Endothelial cell of umbilical vein (primary cell): ENCODE measurements at regions not wholly inside any gene's neighbourhood (a gene's known extent, or its start where the extent isn't known, plus 50 kb on each side); places are given as distances from the start of the nearest gene placed in this dataset.

Experiments used
- BruUV-seq: library from RNA; stranded (reverse); fragments of 400-500 nt; replicated peaks from 2 replicates; lab custom pipeline; 2021; lab: Mats Ljungman, UMichigan
- CTCF ChIA-PET: fragments of 300-600, 350-600 bp; sonication (Branson Sonifier 250); formaldehyde crosslinking; loops from one replicate; lab custom pipeline; 2021; ENCODE audit warnings: antibody characterized with exemption, inconsistent platforms; lab: Charles Lee
- POLR2A ChIA-PET: fragments of 300-600, 350-600 bp; sonication (Branson Sonifier 250); formaldehyde crosslinking; loops from one replicate; lab custom pipeline; 2021; ENCODE audit warnings: antibody characterized with exemption, inconsistent platforms; lab: Charles Lee
- DNase-seq: peaks from one replicate; pipeline ENCODE4 v3.0.0-alpha.2; 2011; ENCODE audit warnings: low read depth, low spot score
- FAIRE-seq: peaks from 2 replicates; lab custom pipeline; 2011; peaks lifted over from hg19 to GRCh38; lab: Jason Lieb, UNC
- H2AFZ ChIP-seq: 2 replicates; pipeline ENCODE4 v1.6.0; 2012; ENCODE audit warnings: low read depth, low read length, control low read depth, inconsistent platforms
- H3K27ac ChIP-seq: 2 replicates; pipeline ENCODE4 v1.5.1; 2011; ENCODE audit warnings: low read depth, mild to moderate bottlenecking, control low read depth, low read length, moderate library complexity; ENCODE audit not compliant: insufficient read depth
- H3K27me3 ChIP-seq, 2 experiments: 2 replicates each; pipeline versions ENCODE4 v1.6.0 to v1.6.1; 2011; ENCODE audit warnings: low read length in 2 of 2, mixed read lengths in 1 of 2; ENCODE audit not compliant: control insufficient read depth in 2 of 2, insufficient read depth in 2 of 2
- H3K36me3 ChIP-seq, 2 experiments: 2 replicates in 1 of 2; 3 replicates in 1 of 2; pipeline ENCODE4 v1.5.1; 2011; ENCODE audit warnings: low read length in 2 of 2, mild to moderate bottlenecking in 1 of 2, moderate library complexity in 1 of 2; ENCODE audit not compliant: control insufficient read depth in 2 of 2, insufficient read depth in 2 of 2; ENCODE audit errors: extremely low read depth in 1 of 2
- H3K4me1 ChIP-seq: 3 replicates; pipeline ENCODE4 v1.5.1; 2011; ENCODE audit warnings: mild to moderate bottlenecking, low read length; ENCODE audit not compliant: control insufficient read depth, insufficient read depth; ENCODE audit errors: extremely low read depth
- H3K4me2 ChIP-seq: 2 replicates; pipeline ENCODE4 v1.6.1; 2011; ENCODE audit warnings: low read length, control low read depth, mixed read lengths; ENCODE audit not compliant: insufficient read depth
- H3K4me3 ChIP-seq, 3 experiments: fragments of 200-600 bp in 1 of 3; sonication (generic), shearing (Covaris generic) in 1 of 3; replicated peaks in 1 of 3; 2 replicates each; pipeline ENCODE4 v1.5.1; 2011 to 2016; ENCODE audit warnings: control low read depth in 3 of 3, low read length in 3 of 3, mild to moderate bottlenecking in 2 of 3, inconsistent platforms in 1 of 3, low read depth in 1 of 3, moderate library complexity in 1 of 3; ENCODE audit not compliant: insufficient read depth in 1 of 3
- H3K79me2 ChIP-seq: 2 replicates; pipeline ENCODE4 v1.6.0; 2012; ENCODE audit warnings: low read length, inconsistent platforms; ENCODE audit not compliant: control insufficient read depth, insufficient read depth
- H3K9ac ChIP-seq: replicated peaks from 2 replicates; pipeline ENCODE3; 2011; ENCODE audit warnings: low read length, control low read depth; ENCODE audit not compliant: insufficient read depth; ENCODE audit errors: extremely low read depth
- H3K9me1 ChIP-seq: replicated peaks from 3 replicates; pipeline ENCODE4 v1.6.0; 2011; ENCODE audit warnings: mild to moderate bottlenecking, low read length; ENCODE audit not compliant: control insufficient read depth, insufficient read depth; ENCODE audit errors: extremely low read depth
- H3K9me3 ChIP-seq: replicated peaks from 2 replicates; pipeline ENCODE4 v1.5.1; 2012; ENCODE audit warnings: low read length, inconsistent platforms; ENCODE audit not compliant: control insufficient read depth, insufficient read depth
- H4K20me1 ChIP-seq: replicated peaks from 2 replicates; pipeline ENCODE3; 2011; ENCODE audit warnings: mild to moderate bottlenecking, low read length; ENCODE audit not compliant: control insufficient read depth, insufficient read depth; ENCODE audit errors: extremely low read depth
- EZH2 ChIP-seq: IDR thresholded peaks from 2 replicates; pipeline ENCODE4 v1.6.1; 2012; ENCODE audit warnings: borderline replicate concordance, low read depth, mild to moderate bottlenecking, moderate library complexity, low read length, inconsistent platforms; ENCODE audit not compliant: severe bottlenecking
- GATA2 ChIP-seq: IDR thresholded peaks from 2 replicates; pipeline ENCODE4 v1.7.0; 2011; ENCODE audit warnings: low read depth, mild to moderate bottlenecking, moderate library complexity, mixed read lengths, low read length; ENCODE audit not compliant: insufficient read length, insufficient read depth
- JUN ChIP-seq: IDR thresholded peaks from 2 replicates; pipeline ENCODE4 v1.6.1; 2011; ENCODE audit warnings: borderline replicate concordance, low read depth; ENCODE audit not compliant: insufficient read length, insufficient read depth
- POLR2AphosphoS5 ChIP-seq: IDR thresholded peaks from 2 replicates; pipeline ENCODE4 v1.6.1; 2012; ENCODE audit warnings: low read depth, mild to moderate bottlenecking, control low read depth, low read length, moderate library complexity; ENCODE audit not compliant: insufficient read depth
- dilution Hi-C: fragments of 300-500 bp; cut with MboI; formaldehyde crosslinking; loops from one replicate; pipeline ENCODE4 v1.15.0; 2019; ENCODE audit warnings: low sequenced_read_pairs; ENCODE audit not compliant: extremely low pct_ligation_motif_present
- intact Hi-C: fragments of 100-400 bp; cut with micrococcal nuclease; formaldehyde crosslinking; loops from one replicate; pipeline ENCODE4 v1.10.0; 2022
- TF ChIP-seq, protein P1 (sequence below): IDR thresholded peaks from 2 replicates; pipeline ENCODE4 v1.6.1; 2011; ENCODE audit not compliant: insufficient read depth, insufficient read length
- TF ChIP-seq, protein P2 (sequence below), 2 donors: IDR thresholded peaks; 1 replicate in 1 of 2; 2 replicates in 1 of 2; pipeline ENCODE4 v1.5.1; 2011; ENCODE audit warnings: low read length in 2 of 2, mild to moderate bottlenecking in 2 of 2, moderate library complexity in 2 of 2, control low read depth in 1 of 2, inconsistent platforms in 1 of 2, low read depth in 1 of 2; ENCODE audit not compliant: insufficient read depth in 1 of 2; ENCODE audit errors: extremely low read depth in 1 of 2

DNA sequence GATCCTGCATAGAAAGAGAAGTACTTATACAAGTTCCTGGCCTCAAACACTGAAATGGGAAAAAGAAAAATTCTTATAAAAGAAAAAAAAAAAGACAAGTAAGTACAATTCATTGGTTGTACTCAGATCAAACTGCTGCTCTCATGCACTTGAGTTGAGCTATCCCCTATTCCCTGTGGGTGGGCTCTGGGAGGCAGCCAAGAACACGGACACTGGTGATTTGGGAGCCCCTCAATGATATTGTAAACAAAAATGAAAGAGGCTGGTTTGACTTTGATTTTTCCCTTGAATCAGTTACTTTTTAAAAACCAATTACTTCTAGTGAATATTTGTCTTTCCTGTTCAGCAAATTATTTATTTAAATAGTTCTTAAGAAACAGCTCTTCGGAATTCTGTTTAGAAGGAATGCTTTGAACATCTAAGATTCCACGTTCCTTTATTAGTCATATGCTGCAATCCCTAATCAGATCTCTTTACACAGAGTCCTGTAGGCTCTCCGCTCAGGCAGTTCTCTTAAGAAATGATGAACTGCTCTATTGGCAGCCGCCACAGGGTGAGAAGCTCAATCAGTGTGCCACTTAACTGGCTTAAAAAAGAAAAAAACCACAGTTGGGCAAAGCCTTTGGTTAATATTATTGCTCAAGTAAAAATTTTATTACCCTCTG, 225.1 kb downstream of the TMEM182 start:
- H3K9me3 ChIP-seq, result peaks cover 3% of the 10 kb centered on the region
- H3K4me1 ChIP-seq, result no peaks in the 10 kb centered on the region
- no TSS peak for BruUV-seq
- H3K36me3 ChIP-seq, result no peaks in the 10 kb centered on the region
- no peak overlapping the region for H2AFZ ChIP-seq
- dilution Hi-C loops, result no loop called here
- H3K79me2 ChIP-seq, result no peaks in the 10 kb centered on the region
- no peak for FAIRE-seq
- H3K27ac ChIP-seq, result no peak overlapping the region
- CTCF ChIA-PET, result no interaction called here
- no peak overlapping the region for H3K4me3 ChIP-seq
- POLR2A ChIA-PET, result no interaction called here
- H3K4me2 ChIP-seq, result no peak overlapping the region
- no peaks in the 10 kb centered on the region for H3K27me3 ChIP-seq
- no peak overlapping the region for H3K9ac ChIP-seq
- no peaks in the 10 kb centered on the region for H3K9me1 ChIP-seq
- H4K20me1 ChIP-seq, result no peaks in the 10 kb centered on the region
- TF ChIP-seq, protein P1, sequence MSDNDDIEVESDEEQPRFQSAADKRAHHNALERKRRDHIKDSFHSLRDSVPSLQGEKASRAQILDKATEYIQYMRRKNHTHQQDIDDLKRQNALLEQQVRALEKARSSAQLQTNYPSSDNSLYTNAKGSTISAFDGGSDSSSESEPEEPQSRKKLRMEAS, result no peak
- TF ChIP-seq, protein P2, sequence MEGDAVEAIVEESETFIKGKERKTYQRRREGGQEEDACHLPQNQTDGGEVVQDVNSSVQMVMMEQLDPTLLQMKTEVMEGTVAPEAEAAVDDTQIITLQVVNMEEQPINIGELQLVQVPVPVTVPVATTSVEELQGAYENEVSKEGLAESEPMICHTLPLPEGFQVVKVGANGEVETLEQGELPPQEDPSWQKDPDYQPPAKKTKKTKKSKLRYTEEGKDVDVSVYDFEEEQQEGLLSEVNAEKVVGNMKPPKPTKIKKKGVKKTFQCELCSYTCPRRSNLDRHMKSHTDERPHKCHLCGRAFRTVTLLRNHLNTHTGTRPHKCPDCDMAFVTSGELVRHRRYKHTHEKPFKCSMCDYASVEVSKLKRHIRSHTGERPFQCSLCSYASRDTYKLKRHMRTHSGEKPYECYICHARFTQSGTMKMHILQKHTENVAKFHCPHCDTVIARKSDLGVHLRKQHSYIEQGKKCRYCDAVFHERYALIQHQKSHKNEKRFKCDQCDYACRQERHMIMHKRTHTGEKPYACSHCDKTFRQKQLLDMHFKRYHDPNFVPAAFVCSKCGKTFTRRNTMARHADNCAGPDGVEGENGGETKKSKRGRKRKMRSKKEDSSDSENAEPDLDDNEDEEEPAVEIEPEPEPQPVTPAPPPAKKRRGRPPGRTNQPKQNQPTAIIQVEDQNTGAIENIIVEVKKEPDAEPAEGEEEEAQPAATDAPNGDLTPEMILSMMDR (IDR thresholded peaks at IDR 0.05; ENCODE audit: extremely low read depth in 1 of 2, insufficient read depth in 1 of 2, low read depth in 1 of 2, low read length in 2 of 2), result no peak
- no peak for TF ChIP-seq POLR2AphosphoS5
- TF ChIP-seq GATA2, result no peak
- no peak for TF ChIP-seq EZH2
- TF ChIP-seq JUN, result no peak
- no peak for DNase-seq
- intact Hi-C loops, result no loop called here
